Activated naive CD8-positive, alpha-beta T cell treated with anti-CD3 and anti-CD28 coated beads, Interleukin-2, amount 50 U/mL, for 24 hours (primary cell): ENCODE measurements at regions not wholly inside any gene's neighbourhood (a gene's known extent, or its start where the extent isn't known, plus 50 kb on each side); places are given as distances from the start of the nearest gene placed in this dataset.
"Not testable (repeated sequence)": the region's sequence is repeated elsewhere in the genome, so short reads cannot be mapped to it uniquely, and the experiment has no call there.

ENCODE experiments used
- ATAC-seq: fragments of 150-1000 bp; cut with Tn5 transposase; one replicate; pipeline ENCODE4 v1.10.0; 2021
- DNase-seq: peaks from one replicate; pipeline ENCODE4 v3.0.0; 2021
- H3K27ac Mint-ChIP-seq: one replicate; pipeline ENCODE4 v1.8.0; 2021; ENCODE audit warnings: mild to moderate bottlenecking, mixed read lengths
- H3K27me3 Mint-ChIP-seq: one replicate; pipeline ENCODE4 v1.8.0; 2021; ENCODE audit warnings: mixed read lengths
- H3K36me3 Mint-ChIP-seq: one replicate; pipeline ENCODE4 v1.8.0; 2021; ENCODE audit warnings: low read depth, mixed read lengths
- H3K4me1 Mint-ChIP-seq: one replicate; pipeline ENCODE4 v1.8.0; 2021; ENCODE audit warnings: mixed read lengths
- H3K4me3 Mint-ChIP-seq: one replicate; pipeline ENCODE4 v1.8.0; 2021; ENCODE audit warnings: mild to moderate bottlenecking, moderate library complexity, mixed read lengths
- H3K9me3 Mint-ChIP-seq: one replicate; pipeline ENCODE4 v1.8.0; 2021; ENCODE audit warnings: mixed read lengths

DNA sequence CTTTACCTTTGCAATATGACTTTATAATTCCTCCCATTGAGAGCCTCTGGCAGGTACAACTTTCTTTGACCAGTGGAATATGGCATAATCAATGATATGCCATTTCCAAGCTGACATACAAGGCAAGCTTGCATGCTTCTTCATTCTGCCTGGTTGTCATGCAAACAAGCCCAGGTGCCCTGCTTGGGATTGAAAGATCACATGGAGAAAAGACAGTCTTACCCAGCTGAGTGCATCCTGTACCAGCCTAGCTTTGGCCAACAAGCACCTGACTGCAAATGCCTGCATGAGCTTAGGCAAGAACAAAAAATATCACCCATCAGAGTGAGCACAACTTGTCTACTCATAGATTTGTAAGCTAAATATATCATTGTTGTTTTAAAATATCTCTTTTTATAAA is 82.9 kb upstream of the KCND2 start:
- Mint-ChIP-seq H3K4me3 (no peak overlapping the region), H3K36me3 (no peaks in the 10 kb centered on the region), H3K9me3 (no peaks in the 10 kb centered on the region), H3K27ac (no peak overlapping the region), H3K27me3 (no peaks in the 10 kb centered on the region), H3K4me1 (no peaks in the 10 kb centered on the region)
- no peak for ATAC-seq
- no peak for DNase-seq

DNA sequence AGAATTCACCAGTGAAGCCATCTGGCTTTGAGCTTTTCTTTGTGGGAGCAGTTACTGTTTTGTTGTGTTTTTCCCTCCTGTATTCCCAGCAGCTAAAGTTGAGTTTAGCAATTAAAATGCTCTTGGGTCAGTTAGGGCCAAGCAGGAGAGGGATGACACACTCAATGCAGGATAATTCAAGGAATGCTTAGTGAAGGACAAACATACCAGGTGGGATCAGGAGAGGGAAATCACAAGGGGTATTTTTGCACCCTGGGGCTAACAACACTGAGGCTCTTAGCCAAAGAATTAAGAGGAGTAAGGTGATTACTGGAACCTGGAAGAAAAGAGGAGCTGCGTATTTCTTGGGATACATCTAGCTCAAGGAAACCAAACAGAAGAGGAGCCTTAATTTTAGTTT is 82.4 kb upstream of the KCND2 start:
- Mint-ChIP-seq H3K27me3 (no peaks in the 10 kb centered on the region), H3K4me1 (no peaks in the 10 kb centered on the region), H3K4me3 (no peak overlapping the region), H3K9me3 (no peaks in the 10 kb centered on the region), H3K27ac (no peak overlapping the region), H3K36me3 (no peaks in the 10 kb centered on the region)
- ATAC-seq, result no peak
- no peak for DNase-seq

DNA sequence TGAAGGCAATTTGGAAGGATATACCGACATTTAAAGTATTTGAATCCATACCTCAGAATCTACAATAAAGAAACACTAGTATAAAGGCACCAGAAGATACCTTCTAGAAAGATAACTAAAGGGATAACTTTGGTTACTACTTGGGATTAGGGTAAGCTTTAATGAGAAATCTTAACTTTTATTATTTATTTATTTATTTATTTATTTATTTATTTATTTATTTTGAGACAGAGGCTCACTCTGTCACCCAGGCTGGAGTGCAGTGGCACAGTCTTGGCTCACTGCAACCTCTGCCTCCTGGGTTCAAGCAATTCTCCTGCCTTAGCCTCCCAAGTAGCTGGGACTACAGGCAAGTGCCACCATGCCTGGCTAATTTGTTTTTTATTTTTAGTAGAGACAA is 81.6 kb upstream of the KCND2 start:
- H3K27ac Mint-ChIP-seq, DNase-seq, H3K27me3 Mint-ChIP-seq, H3K9me3 Mint-ChIP-seq, H3K4me3 Mint-ChIP-seq, ATAC-seq, H3K36me3 Mint-ChIP-seq, H3K4me1 Mint-ChIP-seq: not testable (repeated sequence)

DNA sequence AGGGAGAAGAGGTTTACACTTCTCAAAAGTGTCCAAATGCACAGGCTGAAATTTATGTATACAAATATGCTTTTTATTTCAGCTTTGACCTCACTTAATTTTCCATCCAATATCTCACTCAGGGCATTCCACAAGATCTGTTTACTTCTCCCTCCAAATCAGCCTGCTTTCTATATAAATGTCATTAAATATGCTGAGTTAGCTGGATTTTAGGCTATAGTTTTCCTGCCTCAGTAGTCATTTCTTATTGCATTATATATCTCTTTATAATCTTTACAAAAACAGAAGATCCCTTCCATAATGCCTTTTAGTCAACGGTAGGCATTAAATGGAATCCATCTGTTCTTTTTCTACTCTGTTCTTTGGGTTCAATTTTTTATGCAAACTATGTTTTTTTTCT is 71.7 kb upstream of the KCND2 start:
- Mint-ChIP-seq H3K36me3 (no peaks in the 10 kb centered on the region), H3K9me3 (peaks cover 4% of the 10 kb centered on the region), H3K27me3 (no peaks in the 10 kb centered on the region), H3K4me3 (no peak overlapping the region), H3K4me1 (no peaks in the 10 kb centered on the region), H3K27ac (no peak overlapping the region)
- ATAC-seq (no peak), DNase-seq (no peak)

DNA sequence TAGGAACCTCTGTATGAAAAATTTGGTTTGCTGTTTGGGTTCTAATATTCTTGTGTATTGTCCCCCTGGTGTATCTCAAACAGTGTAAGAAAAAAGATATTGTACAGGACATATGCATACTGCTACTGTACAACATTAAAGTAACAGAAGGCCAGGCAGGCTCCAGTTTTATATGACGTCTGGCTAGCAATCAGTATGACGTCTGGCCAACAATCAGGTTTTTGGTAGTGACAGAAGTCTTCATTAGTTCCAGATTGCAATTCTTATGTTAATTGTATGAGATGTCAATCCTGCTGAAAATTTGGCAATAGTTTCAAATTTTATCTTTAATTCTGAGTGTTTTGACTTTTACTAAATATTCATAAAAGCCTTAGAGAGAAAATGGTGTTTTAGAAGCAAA is 67.9 kb upstream of the KCND2 start:
- ATAC-seq (no peak), DNase-seq (no peak)
- no peaks in the 10 kb centered on the region for H3K4me1 Mint-ChIP-seq
- H3K27me3 Mint-ChIP-seq, result no peaks in the 10 kb centered on the region
- no peak overlapping the region for H3K4me3 Mint-ChIP-seq
- peaks cover 15% of the 10 kb centered on the region for H3K9me3 Mint-ChIP-seq
- no peaks in the 10 kb centered on the region for H3K36me3 Mint-ChIP-seq
- H3K27ac Mint-ChIP-seq, result no peak overlapping the region

DNA sequence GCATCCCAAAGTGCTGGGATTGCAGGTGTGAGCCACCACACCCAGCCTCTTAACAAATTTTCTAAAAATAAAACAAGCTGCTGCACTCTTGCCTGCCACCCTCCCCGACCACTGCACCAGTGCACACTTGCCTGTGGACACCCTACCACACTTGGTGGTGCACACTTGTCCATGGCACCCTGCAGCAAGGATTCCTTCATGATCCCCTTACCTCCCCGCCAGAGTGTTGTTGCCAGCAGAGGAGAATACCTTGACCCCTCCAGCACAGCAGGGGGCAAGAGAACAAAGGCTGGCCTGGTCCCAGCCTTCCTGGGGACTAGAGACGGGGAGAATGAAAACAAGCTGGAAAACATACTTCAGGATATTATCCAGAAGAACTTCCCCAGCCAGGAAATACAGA is 65.9 kb upstream of the KCND2 start:
- Mint-ChIP-seq H3K27me3 (no peaks in the 10 kb centered on the region), H3K9me3 (peaks cover 11% of the 10 kb centered on the region), H3K4me3 (no peak overlapping the region), H3K4me1 (no peaks in the 10 kb centered on the region), H3K27ac (no peak overlapping the region), H3K36me3 (no peaks in the 10 kb centered on the region)
- DNase-seq, result no peak
- no peak for ATAC-seq

DNA sequence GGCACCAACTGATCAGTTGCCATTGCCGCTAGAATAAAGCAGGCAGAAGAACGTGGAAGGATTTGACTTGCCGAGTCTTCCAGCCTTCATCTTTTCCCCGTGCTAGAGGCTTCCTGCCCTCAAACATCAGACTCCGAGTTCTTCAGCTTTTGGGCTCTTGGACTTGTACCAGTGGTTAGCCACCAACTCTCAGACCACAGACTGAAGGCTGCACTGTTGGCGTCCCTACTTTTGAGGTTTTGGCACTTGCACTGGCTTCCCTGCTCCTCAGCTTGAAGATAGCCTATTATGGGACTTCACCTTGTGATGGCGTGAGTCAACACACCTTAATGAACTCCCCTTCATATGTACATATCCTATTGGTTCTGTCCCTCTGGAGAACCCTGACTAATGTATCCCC is 57.3 kb upstream of the KCND2 start:
- Mint-ChIP-seq H3K36me3 (no peaks in the 10 kb centered on the region), H3K9me3 (no peaks in the 10 kb centered on the region), H3K27ac (no peak overlapping the region), H3K4me3 (no peak overlapping the region), H3K4me1 (no peaks in the 10 kb centered on the region), H3K27me3 (no peaks in the 10 kb centered on the region)
- ATAC-seq (no peak), DNase-seq (no peak)

DNA sequence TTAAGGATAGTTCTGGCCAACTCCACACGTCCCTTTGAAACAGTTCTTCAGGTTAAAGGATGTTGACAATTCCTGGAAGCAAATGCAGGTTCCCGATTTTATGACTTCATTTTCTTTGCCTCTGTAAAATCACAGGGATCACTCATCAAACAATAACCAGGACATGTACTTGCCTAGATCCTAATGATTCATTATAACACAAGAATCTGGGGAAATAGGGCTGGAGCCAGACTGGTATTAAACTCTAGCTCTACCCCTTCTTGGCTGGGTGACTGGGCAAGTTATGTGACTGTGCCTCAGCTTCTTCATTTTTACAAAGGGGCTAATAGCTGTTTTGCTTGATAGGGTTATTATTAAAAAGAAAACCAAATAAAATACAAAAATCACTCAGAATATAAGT is 56.0 kb upstream of the KCND2 start:
- H3K27me3 Mint-ChIP-seq, result no peaks in the 10 kb centered on the region
- H3K36me3 Mint-ChIP-seq, result no peaks in the 10 kb centered on the region
- no peak overlapping the region for H3K4me3 Mint-ChIP-seq
- DNase-seq (no peak), ATAC-seq (no peak)
- no peak overlapping the region for H3K27ac Mint-ChIP-seq
- no peaks in the 10 kb centered on the region for H3K4me1 Mint-ChIP-seq
- H3K9me3 Mint-ChIP-seq, result no peaks in the 10 kb centered on the region

DNA sequence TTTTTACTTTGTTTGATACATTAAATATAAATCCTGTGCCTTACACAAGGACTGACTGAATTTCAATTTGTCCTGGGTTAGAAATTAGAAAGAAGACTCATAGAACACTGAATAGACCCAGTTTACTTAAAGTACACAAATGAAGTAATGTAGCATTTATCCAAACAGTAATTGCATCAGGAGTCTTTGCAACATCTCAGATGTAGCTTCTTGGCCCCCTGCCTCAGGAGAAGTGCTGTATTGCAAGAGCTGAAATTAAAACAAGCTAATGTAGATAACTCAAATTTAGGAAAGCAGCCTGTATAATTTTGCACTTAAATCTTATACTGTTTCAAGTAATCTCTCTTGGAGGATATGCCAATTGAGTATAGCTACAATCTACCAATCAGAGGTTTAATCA is 54.3 kb upstream of the KCND2 start:
- no peaks in the 10 kb centered on the region for H3K9me3 Mint-ChIP-seq
- ATAC-seq (no peak), DNase-seq (no peak)
- H3K4me1 Mint-ChIP-seq, result no peaks in the 10 kb centered on the region
- no peak overlapping the region for H3K27ac Mint-ChIP-seq
- no peak overlapping the region for H3K4me3 Mint-ChIP-seq
- H3K36me3 Mint-ChIP-seq, result no peaks in the 10 kb centered on the region
- H3K27me3 Mint-ChIP-seq, result no peaks in the 10 kb centered on the region

DNA sequence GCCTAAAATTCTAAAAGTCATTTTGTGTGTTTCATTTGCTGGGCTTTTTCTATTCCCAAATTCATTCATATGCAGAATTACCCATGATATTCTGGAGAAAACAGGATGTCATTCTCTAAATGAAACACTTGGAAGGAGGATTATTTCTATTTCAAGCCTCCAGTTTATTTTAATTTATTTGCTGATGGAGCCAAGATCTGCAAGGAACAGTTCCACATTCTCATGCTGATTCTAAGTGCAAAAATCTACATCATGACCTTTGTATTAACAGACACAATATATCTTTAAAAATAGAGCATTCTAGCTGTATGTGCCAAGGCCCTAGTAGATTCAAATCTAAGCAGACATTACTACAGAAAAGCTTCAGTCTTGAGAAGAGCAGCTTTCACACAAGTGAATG is 51.3 kb upstream of the KCND2 start:
- no peaks in the 10 kb centered on the region for H3K4me1 Mint-ChIP-seq
- ATAC-seq (no peak), DNase-seq (no peak)
- H3K27me3 Mint-ChIP-seq, result no peaks in the 10 kb centered on the region
- H3K9me3 Mint-ChIP-seq, result no peaks in the 10 kb centered on the region
- no peak overlapping the region for H3K4me3 Mint-ChIP-seq
- H3K27ac Mint-ChIP-seq, result no peak overlapping the region
- H3K36me3 Mint-ChIP-seq, result no peaks in the 10 kb centered on the region
